Ovary (tissue), 7 donors: ENCODE measurements at regions not wholly inside any gene's neighbourhood (a gene's known extent, or its start where the extent isn't known, plus 50 kb on each side); places are given as distances from the start of the nearest gene placed in this dataset.

ENCODE experiments used
- DNase-seq, 5 donors: peaks; one replicate each; pipeline ENCODE4 v3.0.0-alpha.2; 2019 to 2020
- H3K27ac ChIP-seq, 2 donors: fragments of 200-600 bp; one replicate each; pipeline versions ENCODE4 v1.5.1 to v1.8.0; 2019 to 2022
- H3K27me3 ChIP-seq: fragments of 200-600 bp; one replicate; pipeline ENCODE4 v1.8.0; 2022
- H3K36me3 ChIP-seq: fragments of 200-600 bp; sonication (generic); one replicate; pipeline ENCODE4 v1.5.1; 2019
- H3K4me1 ChIP-seq: one replicate; pipeline ENCODE4 v1.8.1; 2013; ENCODE audit warnings: mild to moderate bottlenecking, moderate library complexity; ENCODE audit not compliant: insufficient read depth
- H3K4me3 ChIP-seq: fragments of 200-600 bp; sonication (generic); one replicate; pipeline ENCODE4 v1.5.1; 2017
- H3K9me3 ChIP-seq, 2 donors: fragments of 200-600 bp in 1 of 2; sonication (generic) in 1 of 2; one replicate each; pipeline versions ENCODE4 v1.5.1 to v1.8.1; 2013 to 2019; ENCODE audit warnings: mild to moderate bottlenecking in 1 of 2, moderate library complexity in 1 of 2
- EP300 ChIP-seq: sonication (generic); formaldehyde crosslinking; IDR thresholded peaks from one replicate; pipeline ENCODE4 v1.6.1; 2017; ENCODE audit warnings: antibody characterized with exemption
- POLR2A ChIP-seq: fragments of 450-650 bp; IDR thresholded peaks from one replicate; pipeline ENCODE4 v1.6.1; 2017; ENCODE audit warnings: antibody characterized with exemption, mild to moderate bottlenecking, moderate library complexity
- WGBS, 3 donors: extraction: QIAGEN DNeasy Blood & Tissue Kit in 1 of 3; methylation state at CpG; one replicate each; pipeline versions ENCODE4 v1.1.5 to v1.1.7; 2013 to 2017; 5-methylcytosine and 5-hydroxymethylcytosine counted together
- intact Hi-C, 4 donors: fragments of 100-400 bp; cut with DNase I; formaldehyde crosslinking; loops; one replicate each; pipeline versions ENCODE4 v1.11.0 to v1.15.1; 2022 to 2023
- TF ChIP-seq, protein P1 (sequence below), 3 donors: fragments of 450-650 bp in 2 of 3; fragments of 200-600 bp in 1 of 3; IDR thresholded peaks; one replicate each; pipeline versions ENCODE4 v1.5.1 to v1.8.0; 2016 to 2022; ENCODE audit warnings: antibody characterized with exemption in 3 of 3, mild to moderate bottlenecking in 1 of 3
- donor health status: DM: no; HTN: no; CAD: no; lungs with moderate emphysema.
- donor health status: DM: no; HTN: no; CAD: no.
- donor health status: Bipolar disorder and iron deficiency.
- donor health status: DM: no; HTN: no; CAD: no.
- donor health status: DM: yes; HTN: yes; CAD: no.

- no peaks in the 10 kb centered on the region for H3K4me1 ChIP-seq
- no peak for DNase-seq
- TF ChIP-seq EP300 (no peak), POLR2A (no peak)
- TF ChIP-seq, protein P1, sequence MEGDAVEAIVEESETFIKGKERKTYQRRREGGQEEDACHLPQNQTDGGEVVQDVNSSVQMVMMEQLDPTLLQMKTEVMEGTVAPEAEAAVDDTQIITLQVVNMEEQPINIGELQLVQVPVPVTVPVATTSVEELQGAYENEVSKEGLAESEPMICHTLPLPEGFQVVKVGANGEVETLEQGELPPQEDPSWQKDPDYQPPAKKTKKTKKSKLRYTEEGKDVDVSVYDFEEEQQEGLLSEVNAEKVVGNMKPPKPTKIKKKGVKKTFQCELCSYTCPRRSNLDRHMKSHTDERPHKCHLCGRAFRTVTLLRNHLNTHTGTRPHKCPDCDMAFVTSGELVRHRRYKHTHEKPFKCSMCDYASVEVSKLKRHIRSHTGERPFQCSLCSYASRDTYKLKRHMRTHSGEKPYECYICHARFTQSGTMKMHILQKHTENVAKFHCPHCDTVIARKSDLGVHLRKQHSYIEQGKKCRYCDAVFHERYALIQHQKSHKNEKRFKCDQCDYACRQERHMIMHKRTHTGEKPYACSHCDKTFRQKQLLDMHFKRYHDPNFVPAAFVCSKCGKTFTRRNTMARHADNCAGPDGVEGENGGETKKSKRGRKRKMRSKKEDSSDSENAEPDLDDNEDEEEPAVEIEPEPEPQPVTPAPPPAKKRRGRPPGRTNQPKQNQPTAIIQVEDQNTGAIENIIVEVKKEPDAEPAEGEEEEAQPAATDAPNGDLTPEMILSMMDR (IDR thresholded peaks at IDR 0.05) = no peak
- no peak overlapping the region for H3K27ac ChIP-seq
- H3K27me3 ChIP-seq = no peaks in the 10 kb centered on the region
- WGBS, 3 donors = 28 to 48% (median 42%) methylated on average over 6 of the region's 6 CpGs
- H3K36me3 ChIP-seq = no peaks in the 10 kb centered on the region
- no peak overlapping the region for H3K4me3 ChIP-seq
- intact Hi-C loops = no loop called here
- H3K9me3 ChIP-seq = no peaks in the 10 kb centered on the region
These were observed 445.2 kb downstream of the ZSWIM6 start for GRCh38 chr5:61777292-61777691.

- WGBS, 3 donors = 35 to 50% (median 47%) methylated on average over 2 of the region's 2 CpGs
- TF ChIP-seq, protein P1 (IDR thresholded peaks at IDR 0.05) = no peak
- no peak for TF ChIP-seq EP300
- no peak for TF ChIP-seq POLR2A
- Histone ChIP-seq H3K27me3 (no peaks in the 10 kb centered on the region), H3K27ac (no peak overlapping the region), H3K4me1 (no peaks in the 10 kb centered on the region), H3K36me3 (no peaks in the 10 kb centered on the region), H3K9me3 (no peaks in the 10 kb centered on the region), H3K4me3 (no peak overlapping the region)
- intact Hi-C loops = no loop called here
- no peak for DNase-seq
These were observed 447.7 kb downstream of the ZSWIM6 start for GRCh38 chr5:61779743-61780142.

DNA sequence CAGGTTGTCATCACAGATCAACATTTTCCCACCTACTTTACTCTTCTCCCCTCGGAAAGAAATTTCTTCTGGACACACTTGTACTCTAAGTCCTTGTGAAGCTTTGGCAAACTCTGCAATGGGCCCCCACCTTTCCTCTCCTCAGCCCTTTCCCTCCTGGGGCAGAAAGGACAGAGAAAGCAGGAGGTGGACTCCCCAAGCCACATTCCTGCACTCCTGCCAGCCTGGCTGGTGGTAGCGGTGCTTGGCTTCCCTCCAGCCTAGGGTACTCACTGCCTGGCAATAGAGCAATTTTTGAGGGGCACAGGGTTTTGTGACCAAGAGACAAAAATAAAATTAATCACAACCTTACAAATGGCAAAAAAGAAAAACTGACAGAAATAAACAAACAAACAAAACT lies 451.4 kb downstream of the ZSWIM6 start:
- Histone ChIP-seq H3K4me1 (no peaks in the 10 kb centered on the region), H3K36me3 (no peaks in the 10 kb centered on the region), H3K9me3 (no peaks in the 10 kb centered on the region), H3K27me3 (no peaks in the 10 kb centered on the region), H3K27ac (no peak overlapping the region), H3K4me3 (no peak overlapping the region)
- 83 to 86% (median 84%) methylated on average over 2 of the region's 2 CpGs for WGBS, 3 donors
- no peak for DNase-seq
- intact Hi-C loops = no loop called here
- no peak for TF ChIP-seq EP300
- no peak for TF ChIP-seq POLR2A
- TF ChIP-seq, protein P1 (IDR thresholded peaks at IDR 0.05) = no peak

DNA sequence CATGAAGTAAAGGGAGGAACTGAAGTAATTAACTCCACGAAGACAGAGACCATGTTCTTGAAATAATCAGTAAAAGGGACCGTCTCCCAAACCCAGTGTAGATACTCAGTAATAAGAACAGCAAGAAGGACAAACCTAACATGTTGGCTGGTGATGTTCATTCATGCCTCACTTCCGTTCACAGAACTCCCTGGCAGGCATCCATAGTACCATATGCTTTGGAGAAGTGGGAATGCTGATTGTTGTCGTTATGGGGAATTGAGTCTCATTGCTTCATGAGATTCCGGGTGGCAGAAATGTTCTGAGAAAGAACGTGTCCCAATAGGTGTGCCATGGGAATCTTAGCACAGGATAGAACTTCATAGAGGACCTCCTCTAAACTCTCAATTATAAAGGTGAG lies 452.3 kb downstream of the ZSWIM6 start:
- 24 to 37% (median 26%) methylated on average over 6 of the region's 6 CpGs for WGBS, 3 donors
- Histone ChIP-seq H3K27me3 (no peaks in the 10 kb centered on the region), H3K27ac (no peak overlapping the region), H3K4me1 (no peaks in the 10 kb centered on the region), H3K4me3 (no peak overlapping the region), H3K36me3 (no peaks in the 10 kb centered on the region), H3K9me3 (no peaks in the 10 kb centered on the region)
- DNase-seq = no peak
- intact Hi-C loops = no loop called here
- TF ChIP-seq EP300 (no peak), POLR2A (no peak)
- TF ChIP-seq, protein P1 (IDR thresholded peaks at IDR 0.05) = no peak

DNA sequence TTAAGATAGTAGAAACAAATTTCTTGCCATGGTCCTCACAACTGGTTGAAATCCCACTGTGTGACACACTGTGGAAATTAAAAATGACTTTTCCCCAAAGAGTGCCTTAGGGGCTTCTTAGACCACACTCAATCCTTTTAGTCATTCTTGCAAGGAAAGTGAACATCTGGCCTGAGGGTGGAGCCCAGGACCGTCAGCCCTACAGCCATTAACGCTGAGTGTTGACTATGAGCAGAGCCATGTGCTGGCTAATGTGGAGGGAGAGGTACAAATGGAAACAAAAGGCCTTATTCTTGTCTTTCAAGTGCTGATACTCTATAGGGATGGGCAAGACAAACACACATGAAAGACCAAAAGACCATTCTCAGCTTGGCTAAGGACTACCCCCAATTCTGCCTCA lies 456.5 kb downstream of the ZSWIM6 start:
- H3K27ac ChIP-seq = no peak overlapping the region
- no peak overlapping the region for H3K4me3 ChIP-seq
- no peaks in the 10 kb centered on the region for H3K36me3 ChIP-seq
- no peak for DNase-seq
- H3K4me1 ChIP-seq = no peaks in the 10 kb centered on the region
- no peak for TF ChIP-seq EP300
- TF ChIP-seq POLR2A = no peak
- TF ChIP-seq, protein P1 (IDR thresholded peaks at IDR 0.05) = no peak
- no peaks in the 10 kb centered on the region for H3K27me3 ChIP-seq
- intact Hi-C loops = no loop called here
- WGBS, 3 donors = 32 to 61% (median 46%) methylated on average over 2 of the region's 2 CpGs
- H3K9me3 ChIP-seq = no peaks in the 10 kb centered on the region
